HG03460 (cell line): ENCODE measurements at regions not wholly inside any gene's neighbourhood (a gene's known extent, or its start where the extent isn't known, plus 50 kb on each side); places are given as distances from the start of the nearest gene placed in this dataset.

ENCODE experiments used
- ATAC-seq: cut with Tn5 transposase; IDR thresholded peaks from one replicate; pipeline ENCODE4 v1.9.1; 2021; ENCODE audit not compliant: unreplicated experiment

GRCh38 chr10:9762966-9763656 is 1254.6 kb upstream of the CELF2 start:
- ATAC-seq, result no peak

DNA sequence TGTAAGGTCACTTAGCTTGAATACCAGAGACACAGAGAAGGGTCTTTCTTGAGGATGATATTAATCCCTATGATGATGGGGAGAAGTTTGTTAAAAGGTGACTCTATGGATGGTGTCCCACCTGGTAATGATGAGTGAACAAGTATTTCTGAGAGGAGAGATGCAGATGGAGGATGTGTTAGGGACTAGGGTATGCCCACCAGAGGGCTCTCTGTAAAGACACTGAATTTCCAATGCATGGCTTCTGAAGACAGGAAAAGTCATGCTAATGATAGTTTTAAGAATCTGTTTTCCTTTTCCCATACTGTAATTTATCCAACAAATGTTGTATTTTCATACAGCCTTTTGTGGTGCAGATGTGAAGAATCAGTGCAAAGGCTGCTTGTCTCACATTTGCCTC is 1250.9 kb upstream of the CELF2 start:
- ATAC-seq, result no peak

GRCh38 chr10:9781666-9782065 is 1236.0 kb upstream of the CELF2 start:
- ATAC-seq, result no peak

- no peak for ATAC-seq
Observed at GRCh38 chr10:9786101-9786500, 1231.6 kb upstream of the CELF2 start.

DNA sequence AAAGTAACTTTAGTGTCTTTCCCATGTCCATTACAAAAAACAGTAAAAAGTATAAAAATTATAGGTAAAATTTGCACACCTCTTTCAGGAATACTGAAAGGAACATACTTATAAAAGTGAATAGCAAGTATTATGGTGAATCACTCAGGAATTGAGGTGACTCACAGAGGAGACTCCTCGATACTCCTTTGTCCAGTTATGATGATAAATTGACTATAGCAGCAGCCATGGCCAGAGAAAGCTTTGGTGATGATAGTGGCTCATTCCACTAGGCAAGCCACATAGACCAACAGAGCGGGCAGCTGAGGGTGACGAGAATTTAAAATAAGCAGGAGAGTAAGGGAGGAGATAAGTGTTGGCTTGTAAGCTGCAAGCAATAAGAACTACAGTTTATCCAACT is 1231.1 kb upstream of the CELF2 start:
- ATAC-seq, result no peak

- ATAC-seq, result no peak
Observed at GRCh38 chr10:9789996-9790395, 1227.7 kb upstream of the CELF2 start.

DNA sequence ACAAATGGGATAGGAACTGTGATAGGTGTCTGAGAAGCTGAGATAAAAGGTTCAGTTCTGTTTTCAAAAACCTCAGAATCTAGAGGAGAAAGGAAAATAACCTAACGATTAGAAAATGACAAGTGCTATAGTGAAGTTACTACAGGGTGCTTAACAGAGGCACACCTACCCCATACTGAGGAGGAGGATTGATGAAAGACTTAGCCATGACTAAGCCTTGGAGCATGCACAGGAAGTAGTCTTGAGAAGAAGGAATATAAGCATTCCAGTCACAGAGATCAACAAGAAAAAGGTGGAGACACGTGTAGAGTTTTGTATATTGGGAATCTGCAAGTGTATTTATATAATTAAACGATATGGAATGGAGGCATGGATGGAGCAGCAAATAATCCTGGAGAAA is 1225.5 kb upstream of the CELF2 start:
- ATAC-seq, result no peak

DNA sequence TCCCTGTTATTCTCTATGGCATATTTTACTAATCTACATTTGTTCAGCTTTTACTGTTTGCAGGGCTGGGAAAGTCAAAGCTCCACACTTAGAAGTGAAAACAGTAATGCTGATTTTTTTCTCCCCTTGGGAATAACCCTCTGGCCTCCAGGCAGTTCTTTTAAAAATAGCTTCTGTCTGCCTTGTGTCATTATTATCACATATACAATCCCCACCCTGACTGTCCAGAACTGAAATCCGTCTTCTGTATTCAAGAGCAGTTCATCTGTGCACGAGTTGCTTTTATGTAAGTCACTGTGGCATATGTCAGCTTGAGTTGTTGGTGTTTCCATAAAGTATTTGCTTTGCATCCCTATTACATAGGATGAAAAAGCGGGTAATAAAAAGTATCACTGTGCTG is 1221.1 kb upstream of the CELF2 start:
- ATAC-seq, result no peak

- no peak for ATAC-seq
Observed at GRCh38 chr10:9800011-9800410, 1217.7 kb upstream of the CELF2 start.

DNA sequence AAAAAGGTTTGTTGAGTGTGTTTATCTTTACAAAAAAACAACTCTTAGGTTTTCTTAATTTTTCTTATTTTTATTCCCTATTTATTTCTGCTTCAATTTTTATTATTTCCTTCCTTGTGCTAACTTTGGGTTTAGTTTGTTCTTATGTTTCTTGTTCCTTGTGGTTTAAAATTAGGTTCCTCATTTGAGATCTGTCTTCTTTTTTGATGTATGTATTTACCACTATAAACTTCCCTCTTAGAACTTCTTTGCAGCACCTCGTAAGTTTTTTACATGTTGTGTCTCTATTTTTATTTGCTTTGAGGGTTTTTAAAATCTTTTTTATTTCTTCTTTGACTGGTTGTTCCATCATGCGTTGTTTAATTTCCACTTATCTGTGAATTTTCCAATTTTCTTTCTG is 1217.1 kb upstream of the CELF2 start:
- no peak for ATAC-seq

DNA sequence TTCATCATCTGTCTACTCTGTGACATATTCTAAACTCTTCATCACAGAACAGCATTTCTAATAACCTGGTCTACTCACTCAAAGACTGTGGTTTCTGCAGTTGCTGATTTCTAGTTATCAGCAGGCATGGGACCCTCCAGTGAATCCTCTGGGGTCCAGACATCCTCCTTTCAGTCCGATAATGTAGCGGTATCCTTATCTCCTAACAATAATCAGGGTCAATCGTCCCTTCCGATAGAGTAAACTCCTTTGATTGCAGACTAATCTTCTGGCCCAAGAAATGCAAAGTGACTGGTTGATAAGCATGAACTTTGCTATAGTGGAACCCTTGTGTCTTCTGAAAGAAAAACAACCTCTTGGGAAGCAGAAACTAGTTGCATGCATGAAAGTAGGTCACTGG is 1209.8 kb upstream of the CELF2 start:
- ATAC-seq, result no peak

DNA sequence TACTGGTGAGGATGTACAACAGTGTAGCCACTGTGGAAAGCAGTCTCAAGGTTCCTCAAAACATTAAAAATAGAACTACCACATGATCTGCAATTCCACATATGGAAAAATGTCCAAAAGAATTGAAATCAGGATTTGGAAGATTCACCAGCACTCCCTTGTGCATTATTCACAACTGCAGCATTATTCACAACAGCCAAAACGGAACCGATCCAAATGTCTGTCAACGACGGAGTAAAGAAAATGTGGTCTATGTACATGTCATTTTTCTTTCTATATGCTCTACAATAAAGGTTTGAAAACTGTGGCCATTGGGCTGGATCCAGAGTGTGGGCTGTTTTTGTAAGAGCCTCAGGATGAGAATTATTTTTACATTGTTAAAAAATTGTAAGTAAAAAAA is 1206.1 kb upstream of the CELF2 start:
- ATAC-seq, result no peak

DNA sequence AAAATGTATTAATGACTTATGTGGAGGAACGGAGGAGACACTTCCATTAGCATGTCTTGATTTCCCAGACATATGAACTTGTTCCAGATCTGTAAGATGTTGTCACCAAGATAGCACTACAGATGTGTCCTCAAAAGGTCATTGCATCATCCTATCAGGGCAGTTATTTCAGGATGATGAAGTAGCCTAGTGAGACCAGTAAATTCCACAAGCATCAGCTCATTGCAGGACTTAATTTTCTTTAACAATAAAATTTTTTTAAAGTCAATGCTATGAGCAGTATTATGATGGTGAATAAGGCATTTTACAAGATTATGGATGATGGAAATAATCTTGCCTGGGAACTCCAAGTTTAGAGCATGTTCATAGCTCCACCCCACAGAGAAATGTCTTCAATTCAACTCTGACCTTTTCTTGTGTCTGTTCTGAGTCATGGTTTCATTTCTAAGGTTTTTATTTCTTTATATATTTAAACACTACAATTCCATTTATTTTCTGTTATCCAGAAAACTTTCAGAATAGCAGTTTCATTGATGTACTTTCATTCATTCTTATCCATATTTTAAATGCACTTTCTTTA is 1203.3 kb upstream of the CELF2 start:
- no peak for ATAC-seq

DNA sequence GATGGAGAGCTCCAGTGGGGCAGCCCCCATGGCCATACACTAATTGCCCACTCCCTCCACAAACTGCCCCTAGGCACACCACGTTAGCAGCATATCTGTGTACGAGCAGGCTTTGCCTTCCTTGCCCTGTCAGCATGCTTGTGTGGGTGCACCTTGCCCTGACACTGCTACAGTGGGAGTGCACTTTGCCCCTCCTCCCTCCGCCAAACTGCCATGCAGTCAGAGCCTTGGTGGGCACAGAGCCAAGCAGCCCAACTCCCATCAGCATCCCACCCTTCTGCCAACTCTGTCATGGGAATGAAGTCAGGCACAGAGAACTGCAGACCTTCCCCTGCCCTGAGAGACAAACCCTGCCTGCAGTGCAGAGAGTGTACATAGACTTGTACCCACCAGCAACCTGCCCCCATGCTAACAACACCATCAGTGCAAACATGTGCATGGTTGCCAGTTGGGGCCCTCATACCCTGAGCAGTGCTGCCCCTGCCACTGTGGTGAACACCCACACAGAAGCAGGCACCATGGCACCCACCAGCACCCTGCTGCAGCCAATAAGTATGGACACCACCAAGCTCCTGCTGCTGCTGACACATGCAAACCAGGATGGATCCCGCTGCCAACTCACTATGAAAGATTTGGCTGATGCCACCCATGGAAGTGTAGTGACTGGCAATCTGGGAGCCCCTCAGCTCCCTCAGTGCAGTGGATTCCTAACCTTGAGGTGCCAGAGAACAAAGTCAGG is 1197.7 kb upstream of the CELF2 start:
- ATAC-seq, result no peak

DNA sequence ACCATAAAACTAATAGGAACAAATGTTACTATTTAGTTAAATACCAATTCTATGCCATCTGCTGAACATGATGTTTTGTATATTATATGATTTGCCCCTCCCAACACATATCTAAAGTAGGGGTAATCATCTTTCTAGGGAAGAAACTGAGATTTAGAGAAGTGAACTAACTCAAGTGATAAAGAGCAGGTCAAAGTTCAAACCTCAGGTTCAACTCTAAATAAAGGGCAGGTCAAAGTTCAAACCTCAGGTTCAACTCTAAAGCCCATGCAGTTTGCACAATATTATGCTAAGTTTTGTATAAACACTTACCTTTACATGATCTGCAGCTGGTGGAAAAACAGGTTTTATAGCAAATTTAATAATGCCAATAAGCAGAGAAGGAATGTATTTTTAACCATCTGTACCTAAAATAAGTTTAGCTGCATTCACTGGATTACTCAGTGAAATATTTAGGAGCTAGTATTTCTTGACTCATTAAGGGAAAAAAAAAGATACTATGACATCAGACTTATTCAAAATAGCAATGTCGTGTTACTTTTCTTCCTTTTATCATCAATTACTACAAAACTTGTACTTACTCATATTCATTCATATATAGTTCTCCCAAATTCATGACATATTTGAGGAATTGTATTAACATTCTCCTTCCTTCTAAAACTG is 1194.3 kb upstream of the CELF2 start:
- ATAC-seq, result no peak

DNA sequence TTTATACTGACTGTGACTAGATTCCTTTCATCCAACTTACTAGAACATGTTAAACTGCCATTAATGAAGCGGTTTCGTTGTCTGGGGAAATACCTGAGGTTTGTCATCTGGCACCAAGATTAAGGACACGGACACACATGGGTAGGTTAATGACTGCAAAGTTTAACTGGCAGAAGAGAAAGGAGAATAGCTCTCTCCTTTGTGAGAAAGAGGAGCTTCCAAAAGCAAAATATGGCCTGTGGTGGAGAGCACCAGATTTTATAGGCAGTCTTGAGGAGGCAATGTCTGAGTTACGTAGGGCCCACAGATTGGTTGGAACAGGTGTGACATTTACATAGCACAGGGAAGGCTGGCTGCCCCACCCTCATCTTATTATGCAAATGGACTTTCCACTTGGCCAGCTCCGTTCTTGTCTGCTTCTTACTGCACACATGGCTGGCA is 1193.0 kb upstream of the CELF2 start:
- ATAC-seq, result no peak

- ATAC-seq, result no peak
Observed at GRCh38 chr10:9825491-9826018, 1192.1 kb upstream of the CELF2 start.

- ATAC-seq, result no peak
Observed at GRCh38 chr10:9828110-9828509, 1189.6 kb upstream of the CELF2 start.

DNA sequence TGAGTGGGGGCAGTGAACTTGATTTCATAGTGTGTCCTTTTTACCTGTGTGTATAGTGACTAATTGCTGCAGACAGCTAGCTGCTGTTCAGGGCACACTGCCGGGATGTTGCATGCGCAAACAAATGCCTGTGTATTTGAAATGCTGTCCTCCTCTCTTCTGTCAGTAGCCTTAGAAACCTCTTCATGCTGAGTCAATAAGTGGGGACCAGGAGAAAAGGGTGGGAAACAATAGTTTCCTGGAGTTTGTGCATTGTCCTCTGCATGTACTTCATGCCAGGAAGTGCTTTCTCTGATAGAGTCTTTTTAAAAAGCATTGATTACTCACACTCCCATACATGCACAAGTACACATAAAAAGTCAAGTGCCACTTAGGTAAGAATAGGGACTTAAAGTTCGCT is 1183.7 kb upstream of the CELF2 start:
- ATAC-seq, result no peak

- no peak for ATAC-seq
Observed at GRCh38 chr10:9834434-9834833, 1183.2 kb upstream of the CELF2 start.

- no peak for ATAC-seq
Observed at GRCh38 chr10:9845075-9845474, 1172.6 kb upstream of the CELF2 start.

DNA sequence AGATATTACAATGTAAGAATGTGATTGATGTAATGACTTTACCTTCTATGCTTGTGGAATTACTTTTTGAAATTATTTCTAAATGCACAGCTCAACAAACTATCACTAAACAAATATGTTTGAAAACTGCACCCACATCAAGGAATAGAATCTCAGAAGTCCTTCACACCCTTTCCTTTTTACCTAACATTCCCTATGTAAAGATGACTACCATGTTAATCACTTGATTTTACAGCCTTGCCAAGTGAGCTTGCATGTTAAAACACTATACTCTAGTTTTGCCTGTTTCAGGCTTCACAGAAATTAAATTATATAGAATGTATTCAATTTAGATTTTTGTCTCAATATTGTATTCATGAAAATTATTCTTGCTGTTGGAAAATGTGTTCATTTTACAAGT is 1169.4 kb upstream of the CELF2 start:
- no peak for ATAC-seq
